ENCODE measurements at regions not wholly inside any gene's neighbourhood (a gene's known extent, or its start where the extent isn't known, plus 50 kb on each side); places are given as distances from the start of the nearest gene placed in this dataset.

GRCh38 chr10:93165367-93165766 lies 91.7 kb downstream of the CYP26A1 start:
- dilution Hi-C loops (cut with MboI; ENCODE audit: extremely low pct_ligation_motif_present, low sequenced_read_pairs) = no loop called here

GRCh38 chr10:93166134-93166533 lies 92.4 kb downstream of the CYP26A1 start:
- no peak for TF ChIP-seq CTCF (optimal IDR thresholded peaks at IDR 0.05 in 1 of 3, IDR thresholded peaks at IDR 0.05 in 1 of 3, conservative IDR thresholded peaks at IDR 0.05 in 1 of 3; ENCODE audit: extremely low read depth in 1 of 3, insufficient read depth in 2 of 3, low read length in 3 of 3)
- no peak for TF ChIP-seq EZH2 (IDR thresholded peaks at IDR 0.05; ENCODE audit: low read length)
- DNase-seq (ENCODE audit: low read depth, low spot score) (no peak), FAIRE-seq (no peak)
- Histone ChIP-seq H3K79me2 (ENCODE audit: control insufficient read depth, insufficient read depth, low read length) (no peaks in the 10 kb centered on the region), H4K20me1 (ENCODE audit: control insufficient read depth, extremely low read depth, insufficient read depth, low read length) (no peaks in the 10 kb centered on the region), H2AFZ (ENCODE audit: control insufficient read depth, low read length) (no peak overlapping the region), H3K36me3 (ENCODE audit: control insufficient read depth in 2 of 2, extremely low read depth in 1 of 2, insufficient read depth in 2 of 2, low read length in 2 of 2) (no peaks in the 10 kb centered on the region), H3K9ac (ENCODE audit: control insufficient read depth, extremely low read depth, insufficient read depth, low read length) (no peak overlapping the region), H3K9me3 (ENCODE audit: control insufficient read depth, low read depth, low read length) (no peaks in the 10 kb centered on the region), H3K27ac (ENCODE audit: control insufficient read depth, insufficient read depth, low read length) (no peak overlapping the region), H3K4me3 (ENCODE audit: control insufficient read depth in 2 of 3, extremely low read depth in 1 of 3, insufficient read depth in 2 of 3, low read depth in 1 of 3, low read length in 3 of 3) (no peak overlapping the region), H3K4me1 (ENCODE audit: control insufficient read depth, extremely low read depth, insufficient read depth, low read length) (no peaks in the 10 kb centered on the region), H3K27me3 (ENCODE audit: control insufficient read depth, extremely low read depth, insufficient read depth, low read length) (no peaks in the 10 kb centered on the region), H3K4me2 (ENCODE audit: control insufficient read depth, extremely low read depth, insufficient read depth, low read depth, low read length) (no peak overlapping the region), H3K9me1 (ENCODE audit: control insufficient read depth, extremely low read depth, insufficient read depth, low read length) (no peaks in the 10 kb centered on the region)
- dilution Hi-C loops (cut with MboI; ENCODE audit: extremely low pct_ligation_motif_present, low sequenced_read_pairs) = no loop called here

More at GRCh38 chr10:93165367-93165766, 91.7 kb downstream of the CYP26A1 start:
- no peaks in the 10 kb centered on the region for H3K79me2 ChIP-seq (ENCODE audit: control insufficient read depth, insufficient read depth, low read length)
- TF ChIP-seq CTCF (optimal IDR thresholded peaks at IDR 0.05 in 1 of 3, IDR thresholded peaks at IDR 0.05 in 1 of 3, conservative IDR thresholded peaks at IDR 0.05 in 1 of 3; ENCODE audit: extremely low read depth in 1 of 3, insufficient read depth in 2 of 3, low read length in 3 of 3) = no peak
- TF ChIP-seq EZH2 (IDR thresholded peaks at IDR 0.05; ENCODE audit: low read length) = no peak
- H3K4me1 ChIP-seq (ENCODE audit: control insufficient read depth, extremely low read depth, insufficient read depth, low read length) = no peaks in the 10 kb centered on the region
- H3K9ac ChIP-seq (ENCODE audit: control insufficient read depth, extremely low read depth, insufficient read depth, low read length) = no peak overlapping the region
- no peaks in the 10 kb centered on the region for H3K9me3 ChIP-seq (ENCODE audit: control insufficient read depth, low read depth, low read length)
- H4K20me1 ChIP-seq (ENCODE audit: control insufficient read depth, extremely low read depth, insufficient read depth, low read length) = no peaks in the 10 kb centered on the region
- no peak overlapping the region for H3K4me2 ChIP-seq (ENCODE audit: control insufficient read depth, extremely low read depth, insufficient read depth, low read depth, low read length)
- H3K4me3 ChIP-seq (ENCODE audit: control insufficient read depth in 2 of 3, extremely low read depth in 1 of 3, insufficient read depth in 2 of 3, low read depth in 1 of 3, low read length in 3 of 3) = no peak overlapping the region
- no peak overlapping the region for H3K27ac ChIP-seq (ENCODE audit: control insufficient read depth, insufficient read depth, low read length)
- no peaks in the 10 kb centered on the region for H3K27me3 ChIP-seq (ENCODE audit: control insufficient read depth, extremely low read depth, insufficient read depth, low read length)
- no peak overlapping the region for H2AFZ ChIP-seq (ENCODE audit: control insufficient read depth, low read length)
- H3K36me3 ChIP-seq (ENCODE audit: control insufficient read depth in 2 of 2, extremely low read depth in 1 of 2, insufficient read depth in 2 of 2, low read length in 2 of 2) = no peaks in the 10 kb centered on the region
- DNase-seq (ENCODE audit: low read depth, low spot score) (no peak), FAIRE-seq (no peak)
- H3K9me1 ChIP-seq (ENCODE audit: control insufficient read depth, extremely low read depth, insufficient read depth, low read length) = no peaks in the 10 kb centered on the region

Data from keratinocyte (primary cell).